MM.1S (cell line): ENCODE measurements at regions not wholly inside any gene's neighbourhood (a gene's known extent, or its start where the extent isn't known, plus 50 kb on each side); places are given as distances from the start of the nearest gene placed in this dataset.

Source experiments
- DNase-seq: peaks from one replicate; pipeline ENCODE4 v3.0.0-alpha.2; 2015
- H2AFZ ChIP-seq: fragments of 300-600 bp; sonication (generic); 2 replicates; pipeline ENCODE4 v1.6.0; 2016; ENCODE audit warnings: antibody characterized with exemption, low read length
- H3F3A ChIP-seq: fragments of 300-600 bp; sonication (generic); 2 replicates; pipeline ENCODE4 v1.6.1; 2016; ENCODE audit warnings: mild to moderate bottlenecking, antibody characterized with exemption, low read length, moderate library complexity, mixed read lengths; ENCODE audit not compliant: insufficient read depth
- H3K27ac ChIP-seq: fragments of 300-600 bp; sonication (generic); 2 replicates; pipeline ENCODE4 v1.5.1; 2016; ENCODE audit warnings: mild to moderate bottlenecking, low read length
- H3K27me3 ChIP-seq: fragments of 300-600 bp; sonication (generic); replicated peaks from 2 replicates; pipeline ENCODE4 v1.6.0; 2016; ENCODE audit warnings: low read length; ENCODE audit not compliant: insufficient read depth
- H3K36me3 ChIP-seq: fragments of 300-600 bp; sonication (generic); replicated peaks from 2 replicates; pipeline ENCODE4 v1.6.1; 2016; ENCODE audit warnings: mild to moderate bottlenecking, low read length, mixed read lengths; ENCODE audit not compliant: insufficient read depth
- H3K4me1 ChIP-seq: fragments of 300-600 bp; sonication (generic); 2 replicates; pipeline ENCODE4 v1.6.1; 2016; ENCODE audit warnings: low read length, mixed read lengths
- H3K4me2 ChIP-seq: fragments of 300-600 bp; sonication (generic); 2 replicates; pipeline ENCODE4 v1.6.0; 2016; ENCODE audit warnings: low read depth, low read length
- H3K4me3 ChIP-seq: fragments of 300-600 bp; sonication (generic); 2 replicates; pipeline ENCODE4 v1.5.1; 2016; ENCODE audit warnings: low read length, mixed read lengths
- H3K79me2 ChIP-seq: fragments of 300-600 bp; sonication (generic); 2 replicates; pipeline ENCODE4 v1.6.1; 2016; ENCODE audit warnings: mixed run types, low read length, mixed read lengths
- H3K9ac ChIP-seq: fragments of 300-600 bp; sonication (generic); 2 replicates; pipeline ENCODE4 v1.6.1; 2016; ENCODE audit warnings: low read length, mixed read lengths
- H3K9me2 ChIP-seq: fragments of 300-600 bp; sonication (generic); replicated peaks from 2 replicates; pipeline ENCODE4 v1.6.1; 2016; ENCODE audit warnings: mild to moderate bottlenecking, low read length, mixed read lengths; ENCODE audit not compliant: insufficient read depth
- H3K9me3 ChIP-seq: fragments of 300-600 bp; sonication (generic); replicated peaks from 2 replicates; pipeline ENCODE4 v1.6.1; 2016; ENCODE audit warnings: mild to moderate bottlenecking, low read length, mixed read lengths; ENCODE audit not compliant: insufficient read depth
- H4K20me1 ChIP-seq: fragments of 300-600 bp; sonication (generic); 2 replicates; pipeline ENCODE4 v1.6.1; 2016; ENCODE audit warnings: mild to moderate bottlenecking, low read length, moderate library complexity, mixed read lengths; ENCODE audit not compliant: insufficient read depth
- CTCF ChIP-seq: fragments of 300-600 bp; sonication (generic); IDR thresholded peaks from 2 replicates; pipeline ENCODE4 v1.5.1; 2016; ENCODE audit warnings: antibody characterized with exemption, low read length, mixed read lengths
- EZH2 ChIP-seq: fragments of 300-600 bp; sonication (generic); optimal IDR thresholded peaks from 2 replicates; pipeline ENCODE3; 2017; ENCODE audit warnings: low read depth, mild to moderate bottlenecking, antibody characterized with exemption, low read length, mixed read lengths
- EZH2phosphoT487 ChIP-seq: fragments of 300-600 bp; sonication (generic); IDR thresholded peaks from 2 replicates; pipeline ENCODE4 v1.6.1; 2018; ENCODE audit warnings: antibody characterized with exemption, low read length

- no peak for TF ChIP-seq EZH2
- no peak for TF ChIP-seq CTCF
- TF ChIP-seq EZH2phosphoT487 = no peak
- H3K27ac ChIP-seq = no peak overlapping the region
- no peaks in the 10 kb centered on the region for H3K9me3 ChIP-seq
- no peaks in the 10 kb centered on the region for H3K79me2 ChIP-seq
- H3K9me2 ChIP-seq = no peaks in the 10 kb centered on the region
- no peak overlapping the region for H3K4me2 ChIP-seq
- no peaks in the 10 kb centered on the region for H4K20me1 ChIP-seq
- no peak for DNase-seq
- no peak overlapping the region for H3K4me3 ChIP-seq
- no peak overlapping the region for H2AFZ ChIP-seq
- H3K4me1 ChIP-seq = no peaks in the 10 kb centered on the region
- no peaks in the 10 kb centered on the region for H3K27me3 ChIP-seq
- H3F3A ChIP-seq = no peaks in the 10 kb centered on the region
- H3K36me3 ChIP-seq = no peaks in the 10 kb centered on the region
- H3K9ac ChIP-seq = no peak overlapping the region
Observed at GRCh38 chr12:102593134-102593533, 112.8 kb upstream of the IGF1 start.

- H3K9ac ChIP-seq = no peak overlapping the region
- TF ChIP-seq EZH2phosphoT487 (no peak), EZH2 (no peak), CTCF (no peak)
- H3K4me3 ChIP-seq = no peak overlapping the region
- no peak overlapping the region for H2AFZ ChIP-seq
- H3F3A ChIP-seq = no peaks in the 10 kb centered on the region
- no peaks in the 10 kb centered on the region for H3K9me3 ChIP-seq
- H3K36me3 ChIP-seq = no peaks in the 10 kb centered on the region
- H3K4me1 ChIP-seq = no peaks in the 10 kb centered on the region
- no peak overlapping the region for H3K4me2 ChIP-seq
- no peaks in the 10 kb centered on the region for H3K79me2 ChIP-seq
- DNase-seq = no peak
- H3K27me3 ChIP-seq = no peaks in the 10 kb centered on the region
- H4K20me1 ChIP-seq = no peaks in the 10 kb centered on the region
- H3K27ac ChIP-seq = no peak overlapping the region
- H3K9me2 ChIP-seq = no peaks in the 10 kb centered on the region
Observed at GRCh38 chr12:102592134-102592533, 111.8 kb upstream of the IGF1 start.

GRCh38 chr12:102573237-102573636 lies 92.9 kb upstream of the IGF1 start:
- H3K4me2 ChIP-seq = no peak overlapping the region
- no peak overlapping the region for H2AFZ ChIP-seq
- no peak overlapping the region for H3K27ac ChIP-seq
- no peak overlapping the region for H3K4me3 ChIP-seq
- no peaks in the 10 kb centered on the region for H3K79me2 ChIP-seq
- H3K36me3 ChIP-seq = no peaks in the 10 kb centered on the region
- TF ChIP-seq CTCF (no peak), EZH2phosphoT487 (no peak), EZH2 (no peak)
- H3K9ac ChIP-seq = no peak overlapping the region
- H3K9me3 ChIP-seq = no peaks in the 10 kb centered on the region
- H3K27me3 ChIP-seq = no peaks in the 10 kb centered on the region
- no peaks in the 10 kb centered on the region for H3K9me2 ChIP-seq
- no peaks in the 10 kb centered on the region for H4K20me1 ChIP-seq
- DNase-seq = no peak
- H3K4me1 ChIP-seq = no peaks in the 10 kb centered on the region
- H3F3A ChIP-seq = no peaks in the 10 kb centered on the region
